HL-60 (cell line): ENCODE measurements at regions not wholly inside any gene's neighbourhood (a gene's known extent, or its start where the extent isn't known, plus 50 kb on each side); places are given as distances from the start of the nearest gene placed in this dataset.

ENCODE experiments used
- SPI1 ChIP-seq: IDR thresholded peaks from 2 replicates; pipeline ENCODE4 v1.6.1; 2012; ENCODE audit warnings: low read depth, mild to moderate bottlenecking, borderline replicate concordance
- TF ChIP-seq, protein P1 (sequence below): IDR thresholded peaks from one replicate; pipeline ENCODE4 v1.5.1; 2011; ENCODE audit warnings: low read length, control low read depth, inconsistent platforms; ENCODE audit not compliant: insufficient read depth

DNA sequence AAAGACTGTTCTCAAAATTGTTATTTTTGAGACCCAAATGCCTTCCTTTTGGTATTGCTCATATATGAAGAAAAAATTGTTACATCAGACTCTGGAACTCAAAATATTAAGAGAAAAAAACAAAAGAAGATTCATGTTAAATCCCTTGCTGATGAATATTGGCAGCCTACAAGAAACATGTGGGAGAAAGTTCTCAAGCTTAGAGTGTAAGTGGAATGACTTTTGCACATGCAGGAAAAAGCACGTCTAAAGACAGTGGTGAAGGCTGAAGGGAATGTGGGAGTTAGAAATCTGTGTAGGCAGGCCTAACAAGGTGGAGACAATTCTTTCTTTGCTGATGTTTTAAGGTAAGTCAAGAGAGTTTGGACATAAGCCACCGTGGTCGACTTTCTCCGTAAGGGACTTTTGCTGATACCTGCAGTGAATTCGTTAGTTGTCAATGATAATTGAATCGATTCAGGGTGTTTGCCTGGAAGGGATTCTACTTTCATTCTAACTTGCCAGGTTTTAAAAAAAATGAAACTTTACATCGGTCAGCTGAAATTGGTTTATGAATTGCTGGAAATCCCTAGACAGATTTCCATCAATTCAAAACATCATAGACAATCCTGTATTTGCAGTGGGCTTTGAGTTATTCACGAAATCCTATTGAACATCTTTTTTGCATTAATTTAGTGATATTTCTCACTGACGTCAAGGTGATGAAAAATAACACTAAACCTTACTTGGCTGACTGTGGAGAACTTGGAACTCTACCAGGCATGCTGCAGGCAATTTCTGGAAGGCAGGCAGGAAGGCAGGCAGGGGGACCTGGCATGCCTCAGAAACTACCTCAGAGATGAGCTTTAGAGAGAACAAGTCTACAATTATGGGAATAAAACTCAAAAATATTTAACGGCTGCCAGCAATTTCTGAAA is 359.1 kb upstream of the ADAMTSL1 start:
- TF ChIP-seq, protein P1, sequence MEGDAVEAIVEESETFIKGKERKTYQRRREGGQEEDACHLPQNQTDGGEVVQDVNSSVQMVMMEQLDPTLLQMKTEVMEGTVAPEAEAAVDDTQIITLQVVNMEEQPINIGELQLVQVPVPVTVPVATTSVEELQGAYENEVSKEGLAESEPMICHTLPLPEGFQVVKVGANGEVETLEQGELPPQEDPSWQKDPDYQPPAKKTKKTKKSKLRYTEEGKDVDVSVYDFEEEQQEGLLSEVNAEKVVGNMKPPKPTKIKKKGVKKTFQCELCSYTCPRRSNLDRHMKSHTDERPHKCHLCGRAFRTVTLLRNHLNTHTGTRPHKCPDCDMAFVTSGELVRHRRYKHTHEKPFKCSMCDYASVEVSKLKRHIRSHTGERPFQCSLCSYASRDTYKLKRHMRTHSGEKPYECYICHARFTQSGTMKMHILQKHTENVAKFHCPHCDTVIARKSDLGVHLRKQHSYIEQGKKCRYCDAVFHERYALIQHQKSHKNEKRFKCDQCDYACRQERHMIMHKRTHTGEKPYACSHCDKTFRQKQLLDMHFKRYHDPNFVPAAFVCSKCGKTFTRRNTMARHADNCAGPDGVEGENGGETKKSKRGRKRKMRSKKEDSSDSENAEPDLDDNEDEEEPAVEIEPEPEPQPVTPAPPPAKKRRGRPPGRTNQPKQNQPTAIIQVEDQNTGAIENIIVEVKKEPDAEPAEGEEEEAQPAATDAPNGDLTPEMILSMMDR: no peak
- no peak for TF ChIP-seq SPI1
